HTR-8/SVneo (cell line): ENCODE measurements at regions not wholly inside any gene's neighbourhood (a gene's known extent, or its start where the extent isn't known, plus 50 kb on each side); places are given as distances from the start of the nearest gene placed in this dataset.

ENCODE experiments used
- DNase-seq: peaks from one replicate; pipeline ENCODE4 v3.0.0; 2011; ENCODE audit warnings: low spot score, mixed read lengths; ENCODE audit not compliant: insufficient read length
- FAIRE-seq: peaks from 2 replicates; lab custom pipeline; 2011; peaks lifted over from hg19 to GRCh38; lab: Jason Lieb, UNC

DNA sequence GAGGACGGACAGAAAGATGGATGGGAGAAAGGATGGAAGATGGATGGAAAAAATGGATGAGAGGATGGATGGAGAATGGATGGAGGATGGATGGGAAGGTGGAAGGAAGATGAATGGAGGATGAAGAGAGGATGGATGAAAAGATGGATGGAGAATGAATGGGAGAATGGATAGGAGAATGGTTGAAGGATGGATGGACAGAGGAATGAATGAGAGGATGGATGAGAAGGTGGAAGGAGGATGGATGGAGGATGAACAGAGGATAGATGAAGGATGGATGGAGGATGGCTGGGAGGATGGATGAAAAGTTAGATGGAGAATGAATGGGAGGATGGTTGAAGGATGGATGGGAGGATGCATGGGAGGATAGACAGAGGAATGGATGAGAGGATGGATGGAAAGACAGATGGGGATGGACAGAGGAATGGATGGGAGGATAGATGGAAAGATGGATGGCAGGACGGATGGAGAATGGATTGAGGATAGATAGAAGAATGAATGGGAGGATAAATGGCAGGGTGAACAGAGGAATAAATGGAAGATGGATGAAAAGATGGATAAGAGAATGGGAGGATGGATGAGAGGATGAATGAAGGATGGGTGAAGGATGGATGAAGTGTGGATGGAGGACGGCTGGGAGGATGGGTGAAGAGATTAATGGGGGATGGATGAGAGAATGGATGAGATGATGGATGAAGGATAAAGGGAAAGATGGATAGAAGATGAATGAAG is 217.7 kb upstream of the IER5L start:
- no peak for FAIRE-seq
- DNase-seq: no peak

DNA sequence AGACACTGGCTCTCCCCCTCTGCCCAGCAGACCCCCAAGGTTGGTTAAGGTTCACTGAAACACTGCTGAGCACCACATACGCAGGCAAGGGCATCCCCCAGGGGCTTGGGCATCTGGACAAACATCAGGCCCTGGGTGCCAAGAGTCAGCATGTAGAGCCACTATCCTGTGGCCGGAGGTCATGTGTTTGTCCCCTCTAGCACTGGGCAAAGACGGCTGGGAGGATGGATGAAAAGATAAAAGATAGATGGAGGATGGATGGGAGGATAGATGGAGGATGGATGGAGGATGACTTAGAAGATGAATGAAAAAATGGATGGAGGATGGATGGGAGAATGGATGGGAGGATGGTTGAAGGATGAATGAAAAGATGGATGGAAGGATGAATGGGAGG is 216.8 kb upstream of the IER5L start:
- no peak for DNase-seq
- FAIRE-seq: no peak

DNA sequence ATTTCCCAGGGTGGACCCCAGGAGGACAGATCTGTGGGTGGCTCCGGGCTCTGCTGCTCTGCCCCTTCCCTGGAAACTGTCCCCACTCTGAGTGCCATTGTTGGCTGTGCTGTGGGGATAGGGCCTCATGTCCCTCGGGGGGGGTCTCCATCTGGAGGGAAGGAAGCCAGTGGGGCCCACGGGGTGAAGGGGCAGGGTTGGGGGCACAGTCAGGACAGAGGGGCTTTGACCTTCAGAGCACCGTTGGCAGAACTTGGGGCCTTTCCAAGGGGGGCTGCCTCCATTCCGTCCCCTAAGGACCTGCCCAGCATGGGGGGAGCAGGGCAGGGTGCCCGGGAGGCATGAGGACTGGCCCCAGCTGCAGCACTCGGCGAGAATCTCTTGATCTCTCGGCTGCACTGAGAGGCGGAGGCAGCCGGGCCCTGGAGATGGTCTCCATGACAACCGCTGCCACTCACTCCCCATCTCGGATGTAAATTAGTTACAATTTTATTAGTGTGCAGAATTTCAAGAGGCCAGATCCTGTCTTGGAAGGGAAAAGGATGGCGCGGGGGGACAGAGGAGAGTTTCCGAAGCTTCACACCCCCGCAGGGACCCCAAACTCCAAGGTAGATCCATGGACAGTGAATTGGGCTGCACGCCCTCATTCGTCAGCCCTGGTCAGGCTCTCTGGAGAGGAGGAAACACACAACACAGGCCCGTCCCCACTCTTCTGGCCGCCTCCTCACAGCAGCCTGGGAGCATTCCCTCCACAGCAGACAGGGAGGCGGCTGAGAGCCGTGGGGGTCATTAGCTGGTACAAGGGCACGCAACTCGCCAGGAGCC is 216.2 kb upstream of the IER5L start:
- no peak for DNase-seq

DNA sequence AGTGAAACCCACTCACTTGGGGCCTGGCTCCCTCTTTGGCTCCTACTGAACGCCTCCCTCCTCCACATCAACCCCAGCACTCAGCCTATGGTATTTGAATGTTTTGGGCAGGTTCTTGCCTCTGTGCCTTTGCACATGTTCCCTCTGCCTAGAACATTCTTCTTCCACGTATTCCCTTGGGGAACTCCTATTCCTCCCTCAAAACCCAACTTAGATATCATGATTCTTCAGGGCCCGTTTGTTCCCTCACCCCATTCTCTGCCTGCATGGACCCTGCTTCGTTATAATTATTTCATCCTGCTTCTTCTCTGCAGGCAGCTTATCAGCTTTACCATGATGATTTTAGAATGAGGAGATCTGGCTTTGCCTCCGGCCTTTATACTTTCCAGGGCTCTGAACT is 215.0 kb upstream of the IER5L start:
- no peak for DNase-seq
- no peak for FAIRE-seq

More for the DNA sequence above, 216.2 kb upstream of the IER5L start:
- no peak for FAIRE-seq

DNA sequence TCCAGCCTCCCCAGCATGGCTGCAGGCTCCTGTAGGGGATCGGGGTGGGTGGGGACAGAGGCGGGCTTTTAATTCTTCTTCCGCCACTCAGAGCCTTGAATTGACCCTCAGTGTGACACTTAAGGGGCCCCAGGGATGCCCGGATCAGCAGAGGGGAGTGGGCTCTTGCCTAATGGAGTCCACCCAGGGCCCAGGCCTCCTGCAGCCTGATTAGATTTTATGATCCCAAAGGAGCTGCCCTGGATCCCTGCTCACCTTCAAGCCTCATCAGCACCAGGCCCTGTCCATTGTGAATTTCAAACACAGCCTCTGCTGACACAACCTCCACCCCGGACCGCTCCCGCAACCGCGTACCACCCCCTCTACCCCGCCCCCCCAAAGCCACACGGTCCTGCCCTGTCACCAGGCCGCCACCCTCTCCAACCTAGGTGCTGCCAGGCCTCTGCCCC is 214.1 kb upstream of the IER5L start:
- FAIRE-seq: no peak

DNA sequence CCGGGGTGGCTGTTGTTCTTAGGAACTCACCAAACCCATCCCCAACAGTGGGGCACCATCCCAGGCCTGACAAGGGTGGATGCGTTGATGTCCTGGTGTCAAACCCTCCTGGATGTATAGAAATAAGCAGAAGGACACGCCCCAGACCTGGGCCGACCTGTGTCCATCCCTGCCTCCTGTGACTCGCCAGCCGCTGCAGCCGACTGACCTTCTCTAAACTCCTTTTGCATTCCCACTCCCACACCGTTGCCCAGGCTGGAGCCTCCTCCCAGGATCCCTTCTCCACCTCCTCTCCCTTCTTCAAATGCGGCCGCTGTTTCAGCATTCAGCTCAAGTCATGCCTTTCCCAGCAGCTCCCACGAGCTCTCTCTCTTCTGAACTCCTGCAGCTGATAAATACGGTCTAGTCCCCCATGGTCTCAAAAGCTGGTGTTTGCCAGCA is 213.2 kb upstream of the IER5L start:
- no peak for FAIRE-seq
- DNase-seq: no peak

More for the DNA sequence above, 214.1 kb upstream of the IER5L start:
- DNase-seq: no peak

DNA sequence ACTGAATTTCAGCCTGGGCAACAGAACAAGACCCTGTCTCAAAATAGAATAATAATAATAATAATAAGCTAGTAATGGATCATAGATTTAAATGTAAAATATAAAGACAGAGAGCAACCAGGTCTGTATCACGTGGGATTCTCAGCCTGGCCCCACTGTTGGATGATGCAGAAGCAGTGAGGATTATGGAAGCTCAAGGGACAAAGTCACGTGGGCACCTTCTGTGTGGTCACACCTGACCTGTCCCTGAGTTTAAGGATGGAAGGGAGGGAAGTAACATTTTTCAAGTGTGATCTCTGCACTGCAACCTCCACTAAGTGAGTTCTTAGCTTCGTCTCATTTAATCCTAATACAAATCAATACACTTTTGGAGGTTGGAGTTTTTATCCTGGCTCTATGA is 212.5 kb upstream of the IER5L start:
- DNase-seq (no peak), FAIRE-seq (no peak)

DNA sequence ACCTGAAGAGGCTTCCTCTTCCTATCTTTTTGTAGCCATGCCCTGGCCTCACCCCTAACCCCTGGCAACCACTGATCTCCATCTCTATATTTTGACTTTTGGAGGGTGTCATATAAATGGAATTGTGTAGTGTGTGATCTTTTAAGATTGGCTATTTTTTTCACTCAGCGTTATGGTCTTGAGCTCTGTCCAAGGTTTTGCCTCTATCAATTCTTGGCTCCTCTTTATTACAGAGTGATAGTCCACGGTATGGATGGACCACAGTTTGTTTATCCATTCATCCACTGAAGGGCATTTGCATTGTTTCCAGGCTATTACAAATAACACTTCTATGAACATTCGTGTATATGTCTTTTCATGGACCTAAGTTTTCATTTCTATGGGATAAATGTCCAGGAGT is 209.8 kb upstream of the IER5L start:
- FAIRE-seq (no peak), DNase-seq (no peak)

DNA sequence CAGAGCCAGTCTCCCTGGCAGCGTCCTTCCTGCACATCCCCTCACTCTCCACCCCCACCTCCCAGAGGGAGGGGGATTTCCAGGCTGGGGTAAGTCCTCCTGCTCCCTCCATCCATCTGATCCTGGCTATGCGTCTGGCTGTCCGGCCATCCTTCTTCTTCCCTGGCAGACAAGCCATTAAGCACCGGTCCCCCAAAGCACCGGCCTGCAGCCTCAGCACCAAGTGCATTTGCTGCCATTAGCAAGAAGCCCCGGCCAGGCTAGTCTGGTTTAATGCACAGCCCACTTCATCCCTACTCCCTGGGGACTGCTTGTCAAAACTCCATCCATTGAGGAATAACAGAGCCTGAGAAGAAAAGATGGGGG is 208.7 kb upstream of the IER5L start:
- FAIRE-seq (no peak), DNase-seq (no peak)

DNA sequence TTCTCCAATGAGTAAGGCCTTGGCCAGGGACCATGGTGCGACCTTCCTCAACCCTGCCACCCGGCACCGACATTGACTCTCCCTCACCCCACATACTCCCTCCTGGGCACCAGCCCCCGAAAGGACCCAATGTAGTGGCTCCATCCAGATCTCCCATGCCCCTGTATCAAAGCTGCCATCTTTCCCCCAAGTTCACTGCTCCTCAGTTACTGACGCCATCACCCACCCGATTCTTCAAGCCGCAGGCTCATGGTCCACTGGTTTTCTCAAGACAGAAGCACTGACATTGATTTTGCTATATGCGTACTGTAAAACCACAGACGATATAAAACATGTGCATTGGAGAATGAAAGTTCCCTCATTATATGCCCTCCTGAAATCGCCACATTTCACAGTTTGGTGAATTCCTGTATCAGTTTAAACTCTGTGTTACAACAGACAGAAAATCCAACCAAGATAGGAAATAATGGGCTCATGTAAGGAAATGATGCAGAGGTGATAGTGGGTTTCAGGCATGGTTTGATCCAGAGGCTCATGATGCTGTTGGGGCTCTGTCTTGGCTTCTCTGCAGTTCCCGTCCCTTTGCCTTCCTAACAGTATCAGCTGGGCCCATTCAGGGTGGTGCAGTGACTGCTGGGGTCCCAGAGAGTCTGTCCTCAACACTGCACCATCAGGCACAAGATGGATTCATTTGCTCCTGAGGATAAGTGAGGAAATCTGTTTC is 207.3 kb upstream of the IER5L start:
- no peak for FAIRE-seq

DNA sequence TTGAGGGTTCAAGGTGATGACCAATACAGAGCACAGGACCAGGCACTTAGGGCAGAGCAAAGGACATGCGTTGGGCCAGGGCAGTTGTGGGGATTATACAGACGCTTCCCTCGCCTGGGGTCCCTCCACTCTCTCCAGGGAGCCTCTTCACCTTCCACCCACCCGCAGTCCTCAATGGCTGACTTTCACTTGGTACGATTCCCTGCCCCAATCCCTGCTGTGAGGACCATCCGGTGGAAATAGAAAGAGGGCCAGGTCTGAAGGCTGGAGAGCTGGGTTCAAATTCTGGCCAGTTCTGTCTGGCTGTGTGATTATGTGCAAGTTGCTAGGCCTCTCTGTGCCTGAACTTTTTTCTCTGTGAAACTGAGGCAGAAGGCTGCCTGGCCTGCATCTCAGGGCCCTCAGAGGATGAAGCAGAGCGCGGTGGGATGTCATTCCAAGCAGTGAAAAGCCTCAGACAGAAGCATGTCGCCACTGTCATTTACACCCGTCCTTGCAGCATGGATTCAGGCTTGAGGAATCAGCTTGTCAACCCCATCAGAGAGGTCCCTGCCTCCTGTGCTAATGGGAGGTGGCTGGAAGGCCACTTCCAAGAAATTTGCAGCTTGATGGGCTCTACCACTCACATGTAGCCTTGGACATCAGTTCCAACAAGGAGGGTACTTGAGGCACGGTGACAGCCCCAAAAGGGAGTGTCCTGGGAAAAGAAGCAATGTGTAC is 206.6 kb upstream of the IER5L start:
- DNase-seq (no peak), FAIRE-seq (no peak)

More for the DNA sequence above, 207.3 kb upstream of the IER5L start:
- DNase-seq: no peak

DNA sequence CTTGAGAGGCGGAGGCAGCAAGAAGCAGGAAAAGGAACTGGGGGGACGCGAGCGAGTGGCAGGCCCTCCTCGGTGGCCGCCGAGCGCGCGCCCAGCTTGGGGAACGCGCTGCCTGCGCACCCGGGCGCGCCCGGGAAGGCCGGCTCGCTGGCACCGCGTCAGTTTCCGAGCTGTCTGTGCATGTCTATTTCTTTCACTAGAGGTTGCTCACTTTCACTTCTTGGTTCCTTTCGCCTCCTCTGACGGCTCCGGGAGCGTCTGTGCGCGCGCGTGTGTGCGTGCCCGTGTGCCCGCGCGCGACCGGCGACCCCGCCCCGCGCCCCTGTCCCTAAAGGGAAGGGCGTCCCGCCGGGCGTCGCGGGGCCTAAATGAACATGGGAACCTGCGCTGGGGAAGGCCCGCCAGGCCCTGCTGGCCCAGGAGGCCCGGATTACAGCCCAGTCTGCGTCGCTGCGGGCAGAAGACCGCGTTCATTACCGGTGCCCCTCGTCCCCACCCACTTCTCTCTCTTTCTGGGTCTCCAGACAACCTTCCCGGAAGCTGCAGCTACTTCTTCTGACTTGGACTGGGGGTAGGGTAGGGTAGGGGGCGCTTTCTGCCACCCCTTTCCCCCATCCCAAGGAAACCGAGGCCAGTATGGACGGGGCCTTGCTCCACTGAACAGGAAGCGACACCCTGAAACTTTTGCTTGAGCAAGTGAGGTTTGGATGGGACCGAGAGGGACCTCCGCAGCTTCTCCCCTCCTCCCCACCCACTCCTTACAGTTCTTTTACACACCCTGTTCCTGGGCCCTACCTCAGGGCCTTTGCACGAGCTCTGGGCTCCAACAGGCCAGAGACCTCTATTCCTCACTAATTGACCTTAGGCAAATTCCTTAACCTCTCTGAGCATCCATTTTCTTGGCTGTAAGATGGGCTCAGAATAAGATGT is 205.8 kb upstream of the IER5L start:
- FAIRE-seq: no peak

DNA sequence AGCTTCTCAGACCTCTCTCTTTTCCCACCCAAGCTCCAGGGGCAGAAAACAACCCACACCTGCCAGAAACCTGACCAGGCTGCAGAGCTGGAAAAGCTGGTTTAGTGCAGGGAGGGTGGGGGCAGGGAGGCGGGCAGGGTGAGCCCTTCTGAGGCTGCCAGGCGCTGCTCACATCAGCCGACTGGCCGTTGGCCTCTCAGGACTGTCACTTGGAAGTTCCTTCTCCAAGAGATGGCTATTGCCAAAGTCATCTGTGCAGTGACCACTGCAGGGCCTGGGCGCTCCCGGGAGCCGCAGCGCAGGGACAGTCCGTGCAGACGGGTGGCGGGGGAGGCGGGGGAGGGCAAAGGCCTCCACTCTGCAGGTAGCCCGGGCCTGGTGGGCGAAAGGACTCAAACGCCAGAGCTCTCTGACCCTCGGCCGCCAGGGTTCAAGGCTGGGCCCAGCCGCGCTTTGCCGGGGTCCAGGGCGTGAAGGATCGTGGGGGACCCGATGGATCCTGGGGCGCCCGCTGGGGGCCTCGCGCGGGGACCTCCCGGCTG is 205.0 kb upstream of the IER5L start:
- DNase-seq (no peak), FAIRE-seq (no peak)

More for the DNA sequence above, 205.8 kb upstream of the IER5L start:
- DNase-seq: no peak

DNA sequence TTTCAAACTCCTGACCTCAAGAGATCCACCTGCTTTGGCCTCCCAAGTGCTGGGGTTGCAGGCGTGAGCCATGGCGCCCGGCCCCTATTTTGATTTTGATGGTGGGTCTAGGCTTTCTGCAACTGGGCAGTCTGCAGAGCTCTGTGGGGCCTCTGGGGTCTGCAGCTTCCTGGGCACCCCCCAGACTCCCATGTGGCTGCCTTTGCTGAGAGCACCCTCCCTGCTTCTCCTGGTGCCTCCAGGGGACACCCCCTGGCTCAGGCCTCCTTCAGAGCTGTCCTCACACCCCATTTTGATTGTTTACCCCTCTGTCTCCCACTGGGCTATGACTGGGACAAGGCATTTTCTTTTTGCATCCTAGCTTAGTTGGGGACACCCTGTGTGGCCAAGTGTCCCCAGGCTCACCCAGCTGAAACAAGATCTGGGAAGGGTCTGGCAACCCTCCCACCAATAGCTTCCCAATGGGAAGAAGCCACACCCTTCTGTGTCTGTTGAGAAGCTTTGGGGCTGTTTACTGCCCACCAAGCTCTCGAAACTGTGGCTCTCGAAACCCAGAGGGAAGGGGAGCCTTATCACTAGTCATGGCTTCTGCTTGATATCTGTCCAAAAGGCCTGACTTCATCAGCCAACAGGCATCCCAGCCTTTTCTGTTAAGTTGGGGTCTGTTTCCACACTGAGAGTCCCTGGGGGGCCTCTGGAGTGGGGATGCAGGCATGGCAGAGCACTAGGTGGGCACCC is 204.4 kb upstream of the IER5L start:
- no peak for FAIRE-seq
- DNase-seq: no peak

DNA sequence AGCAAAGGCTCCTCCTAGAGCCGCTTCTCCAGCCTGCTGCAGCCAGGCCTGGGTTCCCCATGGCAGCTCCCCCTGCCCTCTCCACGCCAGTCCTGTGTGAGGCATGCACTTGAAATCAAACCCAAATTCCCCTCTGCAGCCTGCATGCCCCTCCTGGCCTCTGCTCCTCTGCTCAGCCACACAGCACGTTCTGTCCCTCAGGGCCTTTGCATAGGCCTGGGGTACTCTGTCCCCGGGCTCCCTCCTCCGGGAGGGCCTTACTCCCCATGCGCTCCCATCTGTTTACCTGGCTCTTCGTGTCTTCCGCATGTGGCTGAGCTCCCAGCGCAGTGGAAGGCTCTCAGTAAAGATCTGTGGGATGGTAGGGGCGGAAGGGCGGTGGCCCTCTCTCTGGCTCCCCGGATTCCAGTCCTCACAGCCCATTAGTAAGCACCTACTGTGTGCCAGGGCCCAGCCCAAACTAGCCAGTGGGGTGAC is 203.5 kb upstream of the IER5L start:
- FAIRE-seq (no peak), DNase-seq (no peak)

DNA sequence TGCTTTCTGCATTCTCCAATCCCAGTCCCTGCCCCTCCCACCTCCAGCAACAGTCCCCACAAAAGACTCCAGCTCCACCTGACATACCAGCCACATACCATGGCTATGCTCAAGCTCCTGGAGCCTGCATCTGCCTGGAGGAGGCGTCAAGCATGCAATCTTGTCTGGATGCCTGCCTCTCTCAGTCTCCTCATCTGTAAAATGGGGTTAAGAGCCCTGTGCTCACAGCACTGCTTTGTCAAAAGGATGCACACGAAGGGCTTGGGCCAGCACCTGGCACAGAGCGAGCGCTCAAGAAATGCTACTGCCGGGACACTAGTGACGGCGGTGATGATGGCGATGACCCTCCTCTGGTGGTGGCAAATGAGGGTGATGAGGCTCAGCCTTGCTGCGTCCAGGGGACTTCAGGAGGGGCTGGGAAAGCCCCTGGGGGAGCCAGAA is 202.9 kb upstream of the IER5L start:
- FAIRE-seq (no peak), DNase-seq (no peak)

DNA sequence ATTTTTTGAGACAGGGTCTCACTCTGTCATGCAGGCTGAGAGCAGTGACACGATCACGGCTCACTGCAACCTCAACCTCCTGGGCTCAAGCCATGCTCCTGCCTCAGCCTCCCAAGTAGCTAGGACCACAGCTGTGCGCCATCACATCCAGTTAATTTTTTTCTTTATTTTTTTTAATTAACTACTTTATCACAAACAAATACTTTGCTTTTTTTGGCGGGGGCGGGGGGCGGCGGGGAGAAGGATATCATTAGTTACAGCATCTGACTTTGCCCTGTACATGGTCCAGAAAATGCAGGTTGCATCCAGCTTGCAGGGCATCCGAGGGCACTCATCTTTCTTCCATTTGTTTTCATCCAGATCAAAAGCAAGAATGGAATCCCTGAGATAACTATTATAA is 201.8 kb upstream of the IER5L start:
- FAIRE-seq (no peak), DNase-seq (no peak)
